GM21528 (cell line): ENCODE measurements at regions not wholly inside any gene's neighbourhood (a gene's known extent, or its start where the extent isn't known, plus 50 kb on each side); places are given as distances from the start of the nearest gene placed in this dataset.

ENCODE experiments used
- ATAC-seq: cut with Tn5 transposase; IDR thresholded peaks from one replicate; pipeline ENCODE4 v1.9.1; 2021; ENCODE audit warnings: mild to moderate bottlenecking, moderate library complexity; ENCODE audit not compliant: unreplicated experiment, low FRiP score

GRCh38 chr3:150079029-150079739, 108.5 kb upstream of the PFN2 start:
- ATAC-seq = no peak

DNA sequence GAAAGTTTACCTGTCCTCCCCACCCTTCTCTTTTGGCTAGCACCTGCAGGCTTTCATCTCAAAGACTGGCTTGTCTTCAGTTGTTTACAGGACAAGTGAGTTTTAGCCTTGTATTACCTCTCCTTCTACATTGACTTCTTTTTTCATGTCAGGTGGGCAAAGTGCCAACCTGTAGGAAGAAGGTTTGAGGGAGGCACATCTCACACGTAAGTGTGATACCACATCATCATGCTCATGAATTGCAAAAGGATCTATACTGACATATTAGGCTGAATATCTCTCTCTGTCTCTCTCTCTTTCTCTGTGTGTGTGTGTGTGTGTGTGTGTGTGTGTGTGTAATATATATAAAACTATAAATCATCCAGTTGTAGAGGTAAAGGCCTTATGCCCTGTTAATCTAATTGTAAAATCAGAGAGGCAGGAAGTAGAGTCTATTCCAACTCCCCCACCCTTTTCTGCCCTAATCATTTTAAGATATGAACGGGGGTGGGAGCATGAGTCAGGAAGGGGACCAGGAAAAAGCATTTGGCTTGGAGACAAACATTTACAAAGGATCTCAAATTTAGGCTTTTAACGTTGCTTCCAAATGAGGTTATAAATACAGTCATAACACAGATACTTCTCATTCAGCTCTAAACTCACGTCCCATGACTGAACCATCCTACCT, 107.0 kb upstream of the PFN2 start:
- no peak for ATAC-seq

DNA sequence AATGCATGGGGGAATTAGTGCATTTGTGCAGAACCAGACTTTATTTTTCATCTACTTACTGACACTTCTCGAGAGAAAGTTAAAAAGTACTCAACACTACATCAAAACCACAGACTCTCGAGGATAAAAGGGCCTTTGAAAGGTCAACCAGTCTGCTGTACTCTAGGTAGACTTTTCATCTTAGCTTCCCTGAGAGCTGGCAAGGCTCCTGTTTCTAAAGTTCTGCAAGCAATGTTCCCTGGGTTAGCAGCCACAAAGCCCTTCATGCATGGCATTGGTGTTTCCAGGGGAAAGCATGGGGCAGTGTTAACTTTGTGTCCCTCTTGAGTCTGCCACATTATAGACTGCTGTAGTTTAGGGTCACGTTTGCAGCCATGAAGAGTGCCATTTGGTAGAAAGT, 106.4 kb upstream of the PFN2 start:
- ATAC-seq = no peak

GRCh38 chr3:150076443-150076842, 105.7 kb upstream of the PFN2 start:
- ATAC-seq = no peak

GRCh38 chr3:150075417-150075865, 104.7 kb upstream of the PFN2 start:
- no peak for ATAC-seq

DNA sequence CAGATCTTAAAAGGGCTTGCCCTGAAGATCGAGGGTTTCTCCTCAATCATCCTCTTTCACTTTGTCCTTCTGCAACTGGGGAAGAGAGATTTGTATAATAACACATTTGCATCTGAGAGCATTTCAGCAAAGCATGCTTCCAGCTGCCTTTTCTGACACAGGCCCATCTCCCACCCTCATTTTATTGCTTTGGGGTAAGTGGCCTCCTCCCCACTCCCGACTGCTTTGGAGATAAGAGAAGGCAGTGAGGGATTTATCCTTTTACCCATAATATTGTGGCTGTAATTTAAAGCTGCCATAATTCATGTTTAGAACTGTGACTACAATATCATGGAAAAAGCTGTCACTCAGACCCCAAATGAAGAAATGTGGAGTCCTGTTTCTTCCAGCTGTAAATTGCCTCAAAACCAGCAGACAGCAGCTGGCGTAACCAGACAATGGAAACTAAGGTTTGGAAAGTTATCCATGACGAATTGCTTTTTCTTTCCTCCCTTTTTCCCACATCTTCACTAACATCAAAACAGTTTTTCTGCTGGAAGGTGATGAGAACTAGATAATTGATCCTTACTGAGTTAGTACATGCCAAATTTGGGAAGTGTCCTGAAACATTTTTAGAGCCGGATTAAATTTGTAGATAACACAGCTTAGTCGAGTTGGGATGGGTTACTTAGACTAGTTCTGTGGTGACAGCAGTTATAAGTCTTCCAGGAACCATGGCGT, 104.2 kb upstream of the PFN2 start:
- ATAC-seq = no peak

DNA sequence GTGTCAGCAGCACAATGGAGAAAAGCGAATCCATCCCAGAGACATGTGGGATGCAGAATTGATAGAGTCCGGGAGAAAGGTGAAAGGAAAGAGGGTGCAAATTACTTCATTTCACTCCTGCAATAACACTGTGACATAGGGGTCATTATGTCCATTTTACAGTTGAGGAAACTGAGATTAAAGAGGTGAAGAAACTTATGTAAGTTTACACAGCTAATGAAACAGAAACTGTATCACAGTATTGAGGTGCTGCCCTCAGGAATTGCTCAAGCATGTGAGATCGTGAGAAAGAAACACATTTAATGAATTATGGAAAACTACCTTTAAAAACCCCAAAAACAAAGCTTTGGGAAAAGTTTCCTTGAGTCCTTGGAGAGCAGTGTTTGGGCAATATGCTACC, 103.6 kb upstream of the PFN2 start:
- no peak for ATAC-seq

DNA sequence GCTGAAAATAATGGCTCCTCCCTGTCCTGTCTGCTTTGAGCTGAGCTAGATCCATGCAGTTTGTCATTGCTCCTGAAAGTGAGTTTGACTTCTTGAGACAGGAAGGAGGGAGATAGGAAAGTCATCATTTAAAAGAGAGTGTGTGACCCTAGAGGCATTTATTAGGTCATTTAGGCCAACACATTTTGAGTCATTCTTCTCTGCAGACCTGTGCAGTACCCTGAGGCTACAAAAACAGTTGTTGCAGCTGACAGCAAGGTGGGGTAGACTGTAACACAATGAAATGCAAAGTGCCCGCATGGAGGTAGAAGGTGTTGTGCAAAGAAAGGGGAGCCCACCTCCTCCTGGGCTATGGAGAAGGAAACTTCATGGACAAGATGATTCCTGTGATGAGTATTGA, 102.8 kb upstream of the PFN2 start:
- ATAC-seq = no peak

DNA sequence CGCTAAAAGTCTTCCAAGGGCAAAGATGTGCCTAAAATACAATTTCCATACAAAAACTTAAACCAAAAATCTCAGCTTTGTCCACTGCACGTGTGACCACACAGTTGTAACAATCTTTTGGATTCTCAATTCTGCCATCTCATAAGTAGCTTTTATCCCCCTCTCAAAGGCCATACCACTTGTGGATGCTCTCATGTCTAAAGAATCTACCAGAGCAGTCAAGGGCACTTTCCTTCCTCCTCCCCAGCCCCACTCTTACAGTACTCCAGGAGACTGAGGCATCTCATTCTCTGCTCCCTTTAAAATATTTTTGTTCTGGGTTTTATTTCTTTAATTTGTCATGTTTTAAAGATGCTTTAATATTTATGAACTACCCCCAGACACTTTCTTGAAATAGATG, 102.3 kb upstream of the PFN2 start:
- no peak for ATAC-seq

GRCh38 chr3:150072576-150072975, 101.9 kb upstream of the PFN2 start:
- ATAC-seq = no peak

DNA sequence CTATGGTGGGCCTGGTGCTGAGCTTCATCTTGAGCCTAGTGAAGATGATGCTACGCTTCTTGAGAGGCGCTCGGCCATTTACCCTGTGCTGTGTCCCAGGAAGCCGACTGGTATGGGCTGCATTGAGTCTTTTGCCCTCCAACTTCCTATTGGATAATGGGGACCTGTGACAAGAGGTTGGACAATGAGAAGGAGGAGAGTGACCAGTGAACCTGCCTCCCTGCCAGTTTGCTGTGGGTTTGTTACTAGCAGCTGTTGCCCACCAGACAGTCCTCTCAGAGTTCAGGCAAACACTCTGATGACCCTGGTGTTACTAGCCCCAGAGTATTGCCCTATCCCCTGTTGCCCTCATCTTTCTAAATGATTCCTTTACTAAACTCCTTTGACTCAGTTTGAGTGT, 99.6 kb upstream of the PFN2 start:
- ATAC-seq = no peak

DNA sequence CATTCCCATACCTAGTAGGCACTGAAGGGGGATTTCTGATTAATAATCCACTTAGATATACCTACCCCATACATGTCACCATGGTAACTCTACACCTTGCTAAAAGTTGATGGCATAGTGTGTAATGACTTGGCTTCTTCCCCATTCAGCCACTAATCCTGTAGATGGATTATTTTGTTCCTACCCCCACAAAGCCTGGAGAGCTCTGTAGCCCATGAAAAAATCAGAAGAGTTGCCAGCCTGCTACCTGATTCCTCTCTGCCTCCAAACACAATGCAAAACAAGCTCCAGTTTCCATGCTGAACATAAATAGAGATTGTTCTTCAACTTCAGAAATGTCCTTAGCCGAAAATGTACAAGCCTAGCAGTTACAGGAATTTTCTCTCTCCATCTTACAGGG, 98.9 kb upstream of the PFN2 start:
- ATAC-seq = no peak

- ATAC-seq = no peak
Observed at GRCh38 chr3:150069154-150069527, 98.4 kb upstream of the PFN2 start.

GRCh38 chr3:150068440-150069153, 97.9 kb upstream of the PFN2 start:
- no peak for ATAC-seq

GRCh38 chr3:150067561-150067960, 96.9 kb upstream of the PFN2 start:
- no peak for ATAC-seq

DNA sequence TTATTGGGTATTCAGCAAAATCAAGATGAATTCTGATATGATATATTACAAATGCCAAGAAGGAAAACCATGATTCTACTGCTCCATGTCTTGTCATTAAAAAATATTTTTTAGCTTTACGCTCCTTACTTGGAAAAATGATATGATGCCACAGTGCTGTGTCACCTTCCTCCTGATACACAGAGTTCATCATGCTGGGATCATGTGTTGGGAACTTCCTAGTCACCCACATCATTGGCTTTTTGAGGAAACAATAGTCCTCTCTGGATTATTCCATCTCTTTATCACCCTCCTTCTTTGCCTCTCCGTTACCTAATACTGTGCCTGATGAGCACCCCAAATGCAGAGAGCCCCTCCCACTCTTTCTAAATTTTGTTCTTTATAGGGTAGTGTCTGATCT, 94.3 kb upstream of the PFN2 start:
- ATAC-seq = no peak

- no peak for ATAC-seq
Observed at GRCh38 chr3:150063237-150063636, 92.5 kb upstream of the PFN2 start.

GRCh38 chr3:150062492-150062891, 91.8 kb upstream of the PFN2 start:
- no peak for ATAC-seq

DNA sequence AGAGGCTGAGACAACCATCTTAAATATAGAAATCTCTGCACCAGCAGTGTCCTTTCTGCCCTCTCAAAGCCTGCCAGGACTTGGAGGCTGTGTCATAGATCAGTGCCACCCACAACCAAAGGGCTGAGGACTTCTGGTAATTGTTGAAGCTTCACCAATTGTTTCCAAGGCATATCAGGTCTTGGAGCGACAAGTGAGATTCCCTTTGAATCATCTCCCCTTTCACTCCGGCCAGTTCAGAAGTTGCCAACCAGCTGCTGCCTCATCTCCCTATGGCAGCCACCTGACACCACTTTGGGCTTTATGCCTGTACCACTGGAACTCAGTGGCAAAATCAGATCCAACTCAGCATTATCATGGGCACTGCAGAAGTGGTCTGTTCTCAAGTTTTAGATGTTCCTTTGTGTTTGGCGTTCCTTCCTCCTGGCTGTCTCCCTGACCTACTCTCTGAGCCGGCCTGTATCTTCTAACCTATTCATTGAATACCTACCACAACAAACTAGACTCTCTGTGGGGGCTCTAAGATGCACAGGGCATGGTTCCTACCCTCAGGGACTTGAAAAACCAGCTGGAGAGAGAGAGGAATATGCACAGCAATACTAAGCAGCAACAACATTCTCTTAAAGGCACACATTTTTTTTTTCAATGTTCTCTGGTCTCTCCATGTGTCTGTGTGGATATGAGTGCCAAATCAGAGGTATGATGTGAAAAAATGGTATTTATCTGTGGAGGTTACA, 90.8 kb upstream of the PFN2 start:
- no peak for ATAC-seq

DNA sequence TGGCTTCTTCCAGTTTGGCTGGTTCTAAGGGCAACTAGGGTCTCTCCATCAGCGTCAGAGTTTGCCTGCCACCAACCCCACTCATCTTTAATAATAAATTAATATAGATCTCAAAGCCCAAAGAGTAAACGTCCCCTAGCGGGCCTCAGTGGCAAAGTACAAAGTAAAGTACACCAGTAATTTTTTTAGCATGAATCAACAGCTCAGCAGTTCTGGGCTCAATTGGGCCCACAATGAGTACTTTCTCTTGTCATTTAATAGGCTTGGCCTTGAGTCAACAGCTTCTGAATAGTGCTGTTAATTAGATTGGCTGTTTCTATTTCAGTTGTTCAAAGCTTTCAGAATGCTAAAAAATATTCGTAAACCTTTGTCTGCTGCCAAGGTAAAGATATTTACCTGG, 89.0 kb upstream of the PFN2 start:
- ATAC-seq = no peak
